ENCODE measurements at regions not wholly inside any gene's neighbourhood (a gene's known extent, or its start where the extent isn't known, plus 50 kb on each side); places are given as distances from the start of the nearest gene placed in this dataset.
"Not testable (repeated sequence)": the region's sequence is repeated elsewhere in the genome, so short reads cannot be mapped to it uniquely, and the experiment has no call there.

DNA sequence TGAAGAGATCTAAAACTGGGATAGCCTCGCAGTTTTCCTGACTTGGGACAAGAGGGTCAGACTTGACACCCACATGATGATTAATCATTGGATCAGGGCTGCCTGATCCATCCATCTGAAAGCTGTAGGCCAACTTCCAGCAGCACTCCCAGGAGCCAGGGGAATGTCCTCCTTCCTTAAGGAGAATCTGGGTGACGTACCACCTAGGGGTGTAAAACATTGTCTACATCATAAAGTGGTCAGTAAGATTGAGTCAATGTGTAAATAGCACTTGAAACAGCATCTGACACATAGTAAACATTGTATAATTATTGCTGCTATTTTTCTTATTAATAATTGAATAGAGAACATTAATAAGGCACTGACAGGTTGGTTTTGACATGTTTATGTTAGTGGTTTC is 392.8 kb downstream of the JRKL start:
- DNase-seq (ENCODE audit: low spot score) = no peak

DNA sequence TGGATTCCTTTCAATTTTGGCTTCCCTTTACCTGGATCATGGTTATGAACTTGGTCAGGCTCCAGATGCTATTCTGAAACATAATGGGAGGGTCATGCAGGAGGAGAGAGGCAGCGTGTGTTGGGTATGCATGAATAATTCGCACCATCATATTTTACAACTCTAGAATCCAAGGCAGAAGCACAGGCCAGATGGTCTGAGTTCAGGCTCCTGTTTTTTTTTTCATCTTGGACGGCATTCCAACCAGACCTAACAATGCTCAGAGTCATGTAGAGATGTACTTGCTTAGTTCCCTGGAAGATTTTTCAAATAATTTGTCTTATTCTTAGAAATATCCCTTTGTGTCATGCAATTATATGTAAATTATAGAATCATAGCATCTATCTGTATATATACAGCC is 393.5 kb downstream of the JRKL start:
- no peak for DNase-seq (ENCODE audit: low spot score)

DNA sequence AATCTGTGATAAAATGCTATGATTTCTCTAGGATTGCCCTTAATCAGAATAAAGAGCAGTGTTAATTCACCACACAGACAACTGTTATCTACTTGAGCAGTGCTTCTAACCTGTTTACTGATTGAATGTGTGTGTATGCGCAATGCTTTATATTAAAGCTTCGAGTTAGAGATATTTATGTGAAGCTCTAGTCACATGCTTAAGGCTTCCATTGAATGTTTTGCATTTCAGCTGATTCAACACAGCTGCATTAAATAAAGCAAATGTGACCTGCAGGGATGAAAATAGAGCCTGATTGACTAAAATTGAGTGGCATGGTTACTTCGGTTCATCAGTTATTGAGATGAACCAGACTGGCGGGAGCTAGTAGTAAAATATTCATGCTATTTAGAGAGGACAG is 395.3 kb downstream of the JRKL start:
- DNase-seq (ENCODE audit: low spot score) = no peak

DNA sequence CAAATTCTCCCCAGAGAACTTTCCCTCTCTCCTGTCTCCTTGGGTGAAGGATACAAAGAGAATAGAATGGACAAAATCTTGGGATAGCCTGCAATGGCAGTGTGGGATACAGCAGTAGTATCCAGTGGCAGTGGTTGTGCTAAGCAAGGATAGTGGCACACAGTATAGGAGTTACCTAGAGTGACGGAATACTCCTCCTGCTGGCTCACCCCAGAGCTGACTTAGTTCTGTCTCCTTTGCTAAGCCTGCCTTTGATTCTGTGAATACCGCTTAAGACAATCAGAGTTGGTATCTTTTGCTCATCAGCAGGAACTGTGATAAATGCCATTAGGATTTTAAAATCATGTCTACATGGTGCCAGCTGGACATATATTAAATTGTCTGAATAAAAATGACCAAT is 404.3 kb downstream of the JRKL start:
- no peak for DNase-seq (ENCODE audit: low spot score)

DNA sequence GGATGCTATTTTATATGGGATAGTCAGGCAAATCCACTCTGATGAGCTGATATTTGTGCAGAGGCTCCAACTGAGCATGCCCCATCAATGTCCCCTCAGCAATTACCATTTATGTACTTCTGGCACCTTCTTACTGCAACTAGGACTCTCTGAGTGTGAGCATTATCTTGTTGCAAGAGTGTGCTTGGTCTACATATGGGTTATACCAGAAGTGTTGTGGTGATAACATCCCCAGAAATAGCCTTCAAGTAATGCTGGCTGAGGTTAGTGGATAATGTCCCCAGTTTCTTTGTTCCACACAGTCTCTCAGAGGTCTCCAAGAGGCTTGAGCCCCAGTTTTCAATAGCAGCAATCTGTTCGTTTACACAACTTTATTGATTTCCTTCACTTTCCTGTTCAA is 408.6 kb downstream of the JRKL start:
- DNase-seq (ENCODE audit: low spot score) = no peak

DNA sequence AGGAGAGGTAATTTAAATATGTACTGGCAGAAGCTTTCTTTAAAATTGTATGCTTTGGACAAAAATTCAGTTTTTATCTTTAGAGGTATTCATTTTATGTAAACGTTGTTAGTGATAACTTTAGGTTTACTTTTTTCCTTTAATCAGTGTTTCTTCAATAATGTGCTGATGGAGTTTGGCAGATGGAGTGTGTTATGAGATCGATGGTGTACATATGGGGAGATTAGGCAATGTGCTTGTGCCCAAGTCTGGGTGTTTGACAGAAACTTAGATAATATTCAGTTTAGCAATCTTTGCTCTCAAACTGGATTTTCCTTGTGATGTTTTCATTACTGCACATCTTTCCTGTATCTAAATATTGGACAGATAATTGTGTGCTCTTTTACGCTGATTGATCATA is 425.4 kb downstream of the JRKL start:
- DNase-seq (ENCODE audit: low spot score) = no peak

DNA sequence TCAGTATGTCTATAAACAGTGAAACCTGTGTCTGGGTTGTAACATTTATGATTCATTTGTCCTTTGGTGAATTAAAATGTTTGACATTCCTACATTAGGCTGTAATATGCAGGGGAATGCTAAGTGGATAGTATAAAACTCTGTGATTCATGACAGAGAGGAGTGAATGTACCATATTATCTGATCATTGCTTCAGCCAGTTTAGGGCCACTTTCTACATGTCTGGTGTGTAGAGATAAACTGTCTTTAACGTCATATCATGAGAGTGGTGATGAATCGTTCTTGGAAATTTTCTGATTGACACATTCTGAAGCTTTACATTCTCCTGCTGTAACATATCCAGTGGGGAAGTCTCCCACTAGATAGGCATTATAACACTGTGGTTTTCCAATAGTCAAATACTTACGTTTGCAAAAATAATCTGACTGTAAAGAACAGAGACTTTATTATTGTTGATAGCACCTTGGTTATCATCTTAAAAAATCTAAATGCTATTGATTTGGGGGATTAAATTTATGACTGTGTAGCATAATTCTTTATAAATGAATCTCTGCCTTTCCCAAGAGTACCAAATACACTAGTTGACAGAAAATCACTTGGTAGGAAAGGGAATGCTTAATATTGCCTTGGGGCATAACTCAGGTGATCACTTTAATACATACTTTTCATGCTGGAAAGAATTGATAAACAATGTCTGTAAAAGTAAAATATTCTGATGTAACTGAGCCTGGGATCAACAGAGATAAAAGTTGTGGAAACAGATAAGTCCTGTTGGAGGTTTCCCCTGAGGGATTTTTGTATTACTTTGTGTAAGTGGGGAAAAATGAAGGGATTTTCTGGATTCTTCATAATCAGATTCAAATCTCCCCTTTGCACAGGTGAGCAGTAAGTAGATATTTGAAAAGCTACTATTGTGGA is 427.9 kb downstream of the JRKL start:
- no peak for DNase-seq (ENCODE audit: low spot score)

DNA sequence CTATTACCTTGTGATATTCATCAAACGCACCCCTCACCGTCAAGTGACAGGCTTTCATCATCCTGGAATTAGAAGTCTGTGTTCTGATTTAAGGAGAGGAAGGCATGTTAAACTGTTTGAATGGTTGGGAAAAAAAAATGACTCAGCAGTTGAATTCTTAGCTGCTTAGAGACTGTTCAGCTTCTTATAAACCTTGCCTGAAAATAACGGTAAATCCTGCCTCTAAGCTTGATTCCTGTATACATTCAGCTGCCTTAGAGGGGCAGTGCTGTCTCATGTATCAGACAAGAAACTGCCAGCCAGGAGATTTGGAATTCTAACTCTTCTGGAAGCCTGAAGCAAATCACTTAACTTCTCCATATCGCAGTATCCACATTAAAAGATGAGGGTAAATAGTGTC is 437.4 kb downstream of the JRKL start:
- DNase-seq (ENCODE audit: low spot score) = no peak

DNA sequence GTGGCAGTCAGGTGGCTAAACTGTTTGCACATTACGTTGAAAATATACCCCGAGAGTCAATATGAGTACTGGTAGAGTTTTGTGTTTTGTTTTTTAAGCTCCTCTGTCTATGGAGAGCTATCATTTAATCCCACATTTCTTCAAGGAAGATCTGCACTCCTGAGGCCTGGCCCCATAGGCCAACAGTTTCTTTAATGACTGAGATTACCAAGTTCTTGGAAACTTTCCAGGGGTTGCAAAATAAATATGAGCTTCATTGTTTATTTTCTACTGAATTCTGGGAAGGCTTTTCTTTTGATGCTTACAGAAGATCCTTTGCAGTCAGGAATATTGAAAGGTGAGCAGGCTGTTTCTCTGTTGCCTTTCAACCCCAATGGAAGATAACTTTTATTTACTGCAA is 452.0 kb downstream of the JRKL start:
- DNase-seq (ENCODE audit: low spot score) = no peak

DNA sequence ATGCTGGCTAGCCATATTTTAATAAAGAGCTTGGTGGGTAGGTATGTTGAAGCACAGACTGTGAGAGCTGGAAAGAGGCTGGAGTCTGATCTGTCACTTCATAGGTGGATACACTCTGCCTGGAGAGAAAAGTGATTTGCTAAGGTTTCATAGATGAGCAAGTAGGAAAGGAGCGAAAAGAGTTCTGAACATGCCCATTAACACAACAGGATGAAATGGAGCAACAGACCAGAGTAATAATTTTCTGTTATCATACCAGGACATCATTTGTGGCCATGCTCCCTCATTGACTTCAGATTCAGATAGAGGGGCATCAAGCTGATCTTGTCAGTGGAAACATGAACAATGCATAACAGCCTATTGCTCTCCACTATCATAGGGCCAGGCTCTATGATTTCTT is 452.9 kb downstream of the JRKL start:
- no peak for DNase-seq (ENCODE audit: low spot score)

DNA sequence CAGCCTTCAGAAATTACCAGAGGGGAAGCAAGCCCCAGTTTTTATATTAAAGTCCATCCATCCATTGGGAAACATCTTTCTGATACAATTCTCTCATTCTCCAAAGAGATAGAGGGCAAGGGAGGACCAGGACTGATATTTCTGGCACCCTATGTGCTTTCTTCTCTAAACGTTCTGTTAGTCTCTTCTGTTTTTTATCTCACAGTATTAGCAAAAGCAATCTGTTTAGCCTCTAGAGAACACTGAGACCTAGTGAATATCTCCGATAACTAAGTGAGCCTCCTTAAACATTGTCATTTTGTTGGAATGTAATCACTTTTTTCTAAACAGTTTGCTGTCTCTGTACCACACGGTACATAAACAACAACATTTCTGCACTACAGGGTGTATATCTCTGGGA is 464.6 kb downstream of the JRKL start:
- no peak for DNase-seq (ENCODE audit: low spot score)

DNA sequence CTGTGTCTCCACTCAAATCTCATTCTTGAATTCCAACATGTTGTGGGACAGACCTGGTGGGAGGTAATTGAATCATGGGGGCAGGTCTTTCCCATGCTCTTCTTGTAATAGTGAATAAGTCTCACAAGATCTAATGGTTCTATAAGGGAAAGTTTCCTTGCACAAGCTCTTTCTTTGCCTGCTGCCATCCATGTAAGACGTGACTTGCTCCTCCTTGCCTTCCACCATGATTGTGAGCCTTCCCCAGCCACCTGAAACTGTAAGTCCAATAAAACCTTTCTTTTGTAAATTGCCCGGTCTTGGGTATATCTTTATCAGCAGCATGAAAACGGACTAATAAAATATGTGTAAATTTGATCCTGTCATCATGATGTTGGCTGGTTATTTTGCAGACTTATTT is 471.9 kb downstream of the JRKL start:
- DNase-seq (ENCODE audit: low spot score) = not testable (repeated sequence)

DNA sequence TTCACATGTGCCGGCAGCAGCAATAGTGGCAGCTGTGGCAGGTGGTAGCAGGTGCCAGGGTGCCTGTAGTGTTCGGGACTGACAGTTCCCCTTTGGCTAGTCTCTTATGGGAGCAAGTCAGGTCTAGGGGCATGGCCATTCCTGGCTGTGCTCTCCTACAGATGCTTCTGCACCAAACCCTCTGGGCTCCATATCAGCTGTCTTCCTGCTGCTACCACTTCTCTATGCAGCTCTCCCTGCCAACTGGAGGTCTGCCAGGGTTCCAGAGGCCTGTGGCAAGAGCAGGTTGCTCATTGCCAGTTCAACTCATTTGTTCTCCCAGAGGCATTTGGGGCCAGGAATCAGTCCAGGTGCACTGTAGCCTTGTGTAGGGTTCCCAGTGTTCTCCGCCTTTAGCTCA is 473.7 kb downstream of the JRKL start:
- no peak for DNase-seq (ENCODE audit: low spot score)

DNA sequence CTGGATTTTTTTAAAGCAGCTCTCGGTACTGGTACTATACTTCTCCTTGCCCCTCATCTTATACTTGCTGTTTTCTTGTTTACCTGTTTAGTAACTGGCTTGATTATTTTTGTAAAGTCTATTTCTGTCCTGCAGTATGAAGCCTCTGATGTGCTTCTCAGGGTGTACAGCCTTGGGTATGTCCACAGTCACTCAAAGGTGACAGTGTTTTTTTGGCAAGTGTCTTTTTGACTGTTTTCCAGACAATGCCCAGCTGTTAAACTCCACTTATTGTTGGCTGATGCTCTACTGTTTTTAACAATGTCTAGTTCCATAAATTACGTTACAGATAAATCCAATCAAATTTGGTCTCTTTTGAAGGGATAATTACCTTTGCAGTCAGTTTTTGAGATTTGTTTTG is 475.2 kb downstream of the JRKL start:
- no peak for DNase-seq (ENCODE audit: low spot score)

DNA sequence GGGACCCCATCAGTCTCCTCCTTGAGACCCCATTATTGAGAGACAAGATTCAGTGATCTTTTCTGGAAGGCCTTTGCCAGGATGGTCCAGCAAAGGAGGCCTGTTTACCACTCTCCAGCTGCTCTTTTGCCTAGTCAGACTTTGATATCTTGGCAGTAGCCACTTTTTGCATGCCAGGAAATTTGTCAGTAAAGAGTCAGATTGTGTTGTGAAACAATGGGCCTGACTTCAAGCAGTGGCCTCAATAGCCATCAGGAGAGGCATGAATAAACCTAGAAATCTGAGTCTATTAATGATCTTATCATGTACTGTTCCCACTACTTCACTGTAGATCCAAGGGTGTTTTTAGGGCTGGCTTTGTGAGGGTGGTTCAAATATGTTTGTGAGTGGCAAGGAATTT is 479.4 kb downstream of the JRKL start:
- DNase-seq (ENCODE audit: low spot score) = no peak

DNA sequence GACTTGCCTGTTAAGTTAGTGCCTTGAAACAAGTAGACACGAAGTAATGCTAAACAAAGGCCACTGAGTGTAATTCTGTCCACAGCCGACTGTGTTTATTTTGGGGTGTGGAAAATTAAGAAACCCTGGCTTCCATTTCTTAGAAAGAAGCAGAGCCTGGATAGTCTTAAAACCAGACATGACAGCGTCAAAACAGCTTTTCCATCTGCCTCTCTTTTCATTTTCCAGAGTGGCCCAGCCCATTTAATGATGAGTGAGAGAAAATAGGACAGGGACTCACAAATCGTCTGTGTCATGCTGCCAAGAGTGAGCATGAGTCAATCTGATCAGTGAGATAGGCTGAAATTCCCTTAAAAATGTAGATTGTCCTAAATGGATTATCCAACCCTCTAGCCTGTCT is 485.9 kb downstream of the JRKL start:
- no peak for DNase-seq (ENCODE audit: low spot score)

DNA sequence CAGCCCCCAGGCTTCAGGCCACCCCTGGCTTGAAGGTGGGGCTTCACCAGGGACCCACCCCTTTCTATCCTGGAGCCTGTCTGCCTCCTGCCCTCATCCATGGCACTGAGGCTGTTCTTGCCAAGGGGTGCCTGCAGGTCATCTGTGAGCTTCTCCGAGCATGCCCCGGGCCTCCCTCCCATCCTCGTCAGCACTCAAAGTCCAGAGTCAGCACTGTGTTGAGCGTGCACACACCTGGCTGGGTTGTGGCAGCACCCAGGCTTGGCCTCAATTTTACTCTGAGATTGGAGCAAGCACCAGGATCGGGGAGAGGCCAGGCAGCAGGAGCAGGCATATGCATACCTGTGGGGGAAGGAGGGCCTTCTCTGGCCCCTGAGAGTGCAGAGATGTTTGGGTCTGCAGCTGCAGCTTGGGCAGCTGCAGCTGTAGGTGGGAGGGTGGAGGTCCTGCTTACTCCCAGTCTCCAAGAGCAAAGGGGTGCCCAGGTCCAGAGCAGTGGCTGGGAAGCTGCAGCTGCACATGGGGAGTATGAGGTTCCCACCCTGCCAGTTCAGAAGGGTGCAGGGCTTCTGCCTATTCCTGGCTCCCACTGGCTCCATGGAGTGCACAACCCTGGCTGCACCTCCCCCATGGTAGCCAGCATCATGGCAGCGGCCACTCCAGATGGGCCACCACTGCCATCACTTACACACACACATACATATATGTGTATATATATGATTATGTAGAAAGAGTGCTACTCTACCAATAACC is 488.7 kb downstream of the JRKL start:
- no peak for DNase-seq (ENCODE audit: low spot score)

DNA sequence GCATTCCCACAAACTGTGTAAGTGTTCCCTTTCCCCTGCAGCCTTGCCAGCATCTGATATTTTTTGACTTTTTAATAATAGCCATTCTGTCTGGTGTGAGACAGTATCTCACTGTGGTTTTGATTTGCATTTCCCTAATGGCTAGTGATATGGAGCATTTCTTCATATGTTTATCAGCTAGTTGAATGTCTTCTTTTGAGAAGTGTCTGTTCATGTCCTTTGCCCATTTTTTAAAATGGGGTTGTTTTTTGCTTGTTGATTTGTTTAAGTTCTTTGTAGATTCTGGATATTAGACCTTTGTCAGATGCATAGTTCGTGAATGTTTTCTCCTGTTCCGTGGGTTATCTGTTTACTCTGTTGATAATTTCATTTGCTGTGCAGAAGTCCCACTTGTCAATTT is 492.8 kb downstream of the JRKL start:
- DNase-seq (ENCODE audit: low spot score) = not testable (repeated sequence)

DNA sequence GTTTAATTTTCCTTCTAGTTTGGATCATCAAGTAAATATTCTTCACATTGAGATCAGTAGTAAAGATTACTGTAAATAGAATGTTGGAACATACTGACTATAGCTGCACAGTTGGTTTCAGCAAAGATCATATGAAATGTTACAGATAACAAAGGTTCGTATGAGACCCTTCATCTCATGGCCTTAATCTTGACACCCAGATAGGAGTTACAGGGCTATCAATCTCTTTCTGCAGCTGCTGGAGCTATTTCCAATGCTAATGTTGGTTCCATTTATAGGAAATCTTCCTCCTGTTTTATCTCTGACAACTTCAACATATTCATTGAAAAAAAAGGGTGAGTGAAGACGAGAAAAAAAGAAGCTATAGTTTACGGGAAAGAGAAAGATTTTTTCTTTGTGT is 495.6 kb downstream of the JRKL start:
- DNase-seq (ENCODE audit: low spot score) = no peak

DNA sequence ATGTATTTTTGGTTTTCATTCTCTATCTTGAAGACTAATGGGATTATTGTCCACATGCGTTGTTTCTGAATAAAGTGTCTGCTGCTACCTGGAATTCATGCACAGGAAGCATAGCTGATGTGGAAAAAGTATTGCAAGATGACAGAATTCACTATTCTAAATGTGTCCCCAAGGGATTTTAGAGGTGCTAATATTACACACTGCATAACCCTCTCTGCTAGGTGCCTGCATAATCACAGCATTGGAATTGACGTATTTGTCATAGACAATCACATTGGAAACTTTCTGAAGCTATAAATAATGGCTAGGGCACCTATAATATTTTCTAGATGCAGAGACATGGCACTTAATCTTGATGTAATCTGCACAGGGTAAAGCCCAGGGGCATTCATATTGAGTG is 496.1 kb downstream of the JRKL start:
- no peak for DNase-seq (ENCODE audit: low spot score)

DNA sequence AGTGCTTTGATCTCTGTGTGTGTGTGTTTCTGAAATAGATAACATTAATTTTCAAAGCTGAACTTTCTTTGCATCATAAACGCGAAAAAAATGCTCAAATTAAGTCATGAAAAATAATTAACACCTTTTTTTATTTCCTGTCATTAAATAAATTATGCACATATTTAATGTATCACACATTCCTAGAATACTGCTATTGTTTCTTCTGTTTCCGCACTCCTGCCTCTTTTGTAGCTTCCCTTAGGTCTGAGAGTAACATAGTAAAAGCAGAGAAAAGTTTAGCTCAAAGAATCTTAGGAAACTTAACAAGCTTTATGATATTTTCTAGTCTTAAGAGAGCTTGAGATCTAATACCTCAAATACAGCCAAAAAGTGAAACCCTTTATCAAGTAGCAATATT is 504.2 kb downstream of the JRKL start:
- no peak for DNase-seq (ENCODE audit: low spot score)

DNA sequence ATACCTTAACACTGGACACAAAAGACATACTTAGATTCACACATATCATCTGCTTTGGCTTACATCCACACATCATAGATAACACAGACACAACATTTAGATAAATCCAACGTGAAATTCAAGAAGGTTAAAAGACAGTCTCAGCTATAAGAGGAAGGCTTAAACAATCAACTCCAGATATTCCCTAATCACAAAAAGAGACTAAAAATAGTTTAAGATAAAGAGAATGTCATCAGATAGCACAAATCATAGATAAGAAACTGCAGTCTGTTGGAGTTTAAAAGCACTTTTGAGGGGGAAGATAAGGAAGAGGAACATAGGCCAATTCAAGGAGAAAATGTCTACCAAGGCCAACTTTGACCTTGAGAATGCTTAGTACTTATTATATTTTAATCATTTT is 504.8 kb downstream of the JRKL start:
- no peak for DNase-seq (ENCODE audit: low spot score)

DNA sequence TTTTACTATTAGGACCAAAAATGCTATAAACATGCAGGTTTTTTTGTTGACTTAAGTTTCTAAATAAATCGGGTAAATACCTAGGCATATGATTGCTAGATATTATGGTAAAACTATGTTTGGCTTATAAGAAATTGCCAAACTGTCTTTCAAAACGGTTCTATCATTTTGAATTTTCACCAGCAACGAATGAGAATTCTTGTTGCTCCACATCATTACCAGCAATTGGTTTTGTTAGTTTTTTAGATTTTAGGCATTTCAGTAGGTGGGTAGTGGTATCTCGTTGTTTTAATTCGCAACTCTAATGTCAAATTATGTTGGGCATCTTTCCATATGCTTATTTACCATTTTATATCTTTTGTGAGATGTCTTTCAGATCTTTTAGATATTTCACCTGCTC is 510.2 kb downstream of the JRKL start:
- DNase-seq (ENCODE audit: low spot score) = no peak

All from mucosa of gallbladder (tissue), 1 donor.